SK-N-SH (cell line): ENCODE measurements at regions not wholly inside any gene's neighbourhood (a gene's known extent, or its start where the extent isn't known, plus 50 kb on each side); places are given as distances from the start of the nearest gene placed in this dataset.
"Not testable (repeated sequence)": the region's sequence is repeated elsewhere in the genome, so short reads cannot be mapped to it uniquely, and the experiment has no call there.

ENCODE experiments used
- CTCF ChIA-PET: fragments of 300-600, 350-600 bp; formaldehyde crosslinking; extraction: SDS; loops from one replicate; lab custom pipeline; 2021; lab: Yijun Ruan, JAX
- POLR2A ChIA-PET: fragments of 350-600 bp; sonication (Branson Sonifier 250); formaldehyde crosslinking; extraction: SDS; loops from one replicate; lab custom pipeline; 2020; ENCODE audit warnings: antibody characterized with exemption, inconsistent platforms; lab: Yijun Ruan, JAX
- DNase-seq: peaks from one replicate; pipeline ENCODE4 v3.0.0; 2012
- H2AFZ ChIP-seq: fragments of 200-600 bp; sonication (generic); 2 replicates; pipeline ENCODE4 v1.8.1; 2016; ENCODE audit warnings: antibody characterized with exemption, mild to moderate bottlenecking, low read depth
- H3F3A ChIP-seq: fragments of 200-600 bp; sonication (generic); replicated peaks from 2 replicates; pipeline ENCODE3; 2016; ENCODE audit warnings: antibody characterized with exemption, mild to moderate bottlenecking; ENCODE audit not compliant: insufficient read depth
- H3K27ac ChIP-seq, 2 experiments: fragments of 200-500 bp in 1 of 2; fragments of 200-600 bp in 1 of 2; sonication (Bioruptor generic) in 1 of 2; sonication (generic), shearing (Covaris generic) in 1 of 2; 2 replicates each; pipeline versions ENCODE4 v1.5.1 to v1.6.1; 2014 to 2016; ENCODE audit warnings: low read depth in 2 of 2, inconsistent platforms in 1 of 2, low read length in 1 of 2, mild to moderate bottlenecking in 1 of 2, mixed read lengths in 1 of 2
- H3K27me3 ChIP-seq: fragments of 200-600 bp; sonication (generic), shearing (Covaris generic); 2 replicates; pipeline ENCODE4 v1.6.1; 2016; ENCODE audit warnings: mixed run types; ENCODE audit not compliant: insufficient read depth
- H3K36me3 ChIP-seq, 2 experiments: fragments of 200-500 bp in 1 of 2; fragments of 200-600 bp in 1 of 2; sonication (Bioruptor generic) in 1 of 2; sonication (generic) in 1 of 2; replicated peaks in 1 of 2; 2 replicates each; pipeline versions ENCODE3 to v1.5.1; 2014 to 2016; ENCODE audit warnings: low read length in 1 of 2, mild to moderate bottlenecking in 1 of 2; ENCODE audit not compliant: insufficient read depth in 2 of 2, control insufficient read depth in 1 of 2
- H3K4me1 ChIP-seq, 2 experiments: fragments of 200-500 bp in 1 of 2; fragments of 200-600 bp in 1 of 2; sonication (Bioruptor generic) in 1 of 2; sonication (generic), shearing (Covaris generic) in 1 of 2; 2 replicates each; pipeline versions ENCODE4 v1.5.1 to v1.6.1; 2014 to 2016; ENCODE audit warnings: low read depth in 1 of 2, low read length in 1 of 2, mixed run types in 1 of 2; ENCODE audit not compliant: insufficient read depth in 2 of 2, control insufficient read depth in 1 of 2
- H3K4me2 ChIP-seq: fragments of 200-600 bp; sonication (generic), shearing (Covaris generic); 2 replicates; pipeline ENCODE4 v1.6.1; 2017; ENCODE audit warnings: mixed run types
- H3K4me3 ChIP-seq, 2 experiments: fragments of 200-500 bp in 1 of 2; fragments of 200-600 bp in 1 of 2; sonication (Bioruptor generic) in 1 of 2; sonication (generic), shearing (Covaris generic) in 1 of 2; 2 replicates each; pipeline versions ENCODE4 v1.5.1 to v1.8.1; 2014 to 2016; ENCODE audit warnings: low read depth in 2 of 2, inconsistent platforms in 1 of 2, low read length in 1 of 2, mild to moderate bottlenecking in 1 of 2, mixed read lengths in 1 of 2, moderate library complexity in 1 of 2
- H3K79me2 ChIP-seq: fragments of 200-600 bp; sonication (generic); 2 replicates; pipeline ENCODE4 v1.8.1; 2017; ENCODE audit warnings: mild to moderate bottlenecking; ENCODE audit not compliant: insufficient read depth
- H3K9ac ChIP-seq: fragments of 200-600 bp; sonication (generic); 2 replicates; pipeline ENCODE4 v1.6.1; 2017; ENCODE audit warnings: mixed run types
- H3K9me2 ChIP-seq: fragments of 200-600 bp; sonication (generic); 2 replicates; pipeline ENCODE4 v1.6.1; 2017; ENCODE audit warnings: mixed run types
- H3K9me3 ChIP-seq: fragments of 200-600 bp; sonication (generic); 2 replicates; pipeline ENCODE4 v1.6.1; 2017; ENCODE audit warnings: mixed run types, mild to moderate bottlenecking, moderate library complexity
- H4K20me1 ChIP-seq: fragments of 200-600 bp; sonication (generic); 2 replicates; pipeline ENCODE4 v1.6.1; 2017; ENCODE audit warnings: mild to moderate bottlenecking, mixed run types; ENCODE audit not compliant: insufficient read depth
- EP300 ChIP-seq, 2 experiments: IDR thresholded peaks; 2 replicates each; pipeline versions ENCODE4 v1.4.0 to v1.6.1; 2012; ENCODE audit warnings: borderline replicate concordance in 1 of 2, low read depth in 1 of 2, low read length in 1 of 2
- FOSL2 ChIP-seq: IDR thresholded peaks from 2 replicates; pipeline ENCODE4 v1.4.0; 2012; ENCODE audit warnings: low read depth, mild to moderate bottlenecking, moderate library complexity, borderline replicate concordance
- GATA2 ChIP-seq: sonication (generic); formaldehyde crosslinking; IDR thresholded peaks from 2 replicates; pipeline ENCODE4 v1.5.0; 2020; ENCODE audit warnings: mild to moderate bottlenecking, missing genetic modification reagents
- RCOR1 ChIP-seq: fragments of 150-350 bp; IDR thresholded peaks from 2 replicates; pipeline ENCODE4 v1.6.1; 2017; ENCODE audit warnings: antibody characterized with exemption, low read length
- RFX5 ChIP-seq: IDR thresholded peaks from 2 replicates; pipeline ENCODE4 v1.6.1; 2012; ENCODE audit warnings: mild to moderate bottlenecking, improper control_type of control experiment, low read length
- TCF12 ChIP-seq: IDR thresholded peaks from 2 replicates; pipeline ENCODE4 v1.4.0; 2012
- TEAD4 ChIP-seq: IDR thresholded peaks from 2 replicates; pipeline ENCODE4 v1.4.0; 2012; ENCODE audit warnings: mild to moderate bottlenecking, borderline replicate concordance; ENCODE audit not compliant: insufficient read depth
- WGBS: methylation state at CpG from one replicate; pipeline ENCODE4 v1.1.6; 2017; ENCODE audit warnings: low lambda C conversion rate; 5-methylcytosine and 5-hydroxymethylcytosine counted together
- TF ChIP-seq, protein P1 (sequence below): IDR thresholded peaks from 2 replicates; pipeline ENCODE4 v1.4.0; 2012; ENCODE audit warnings: low read depth, borderline replicate concordance

DNA sequence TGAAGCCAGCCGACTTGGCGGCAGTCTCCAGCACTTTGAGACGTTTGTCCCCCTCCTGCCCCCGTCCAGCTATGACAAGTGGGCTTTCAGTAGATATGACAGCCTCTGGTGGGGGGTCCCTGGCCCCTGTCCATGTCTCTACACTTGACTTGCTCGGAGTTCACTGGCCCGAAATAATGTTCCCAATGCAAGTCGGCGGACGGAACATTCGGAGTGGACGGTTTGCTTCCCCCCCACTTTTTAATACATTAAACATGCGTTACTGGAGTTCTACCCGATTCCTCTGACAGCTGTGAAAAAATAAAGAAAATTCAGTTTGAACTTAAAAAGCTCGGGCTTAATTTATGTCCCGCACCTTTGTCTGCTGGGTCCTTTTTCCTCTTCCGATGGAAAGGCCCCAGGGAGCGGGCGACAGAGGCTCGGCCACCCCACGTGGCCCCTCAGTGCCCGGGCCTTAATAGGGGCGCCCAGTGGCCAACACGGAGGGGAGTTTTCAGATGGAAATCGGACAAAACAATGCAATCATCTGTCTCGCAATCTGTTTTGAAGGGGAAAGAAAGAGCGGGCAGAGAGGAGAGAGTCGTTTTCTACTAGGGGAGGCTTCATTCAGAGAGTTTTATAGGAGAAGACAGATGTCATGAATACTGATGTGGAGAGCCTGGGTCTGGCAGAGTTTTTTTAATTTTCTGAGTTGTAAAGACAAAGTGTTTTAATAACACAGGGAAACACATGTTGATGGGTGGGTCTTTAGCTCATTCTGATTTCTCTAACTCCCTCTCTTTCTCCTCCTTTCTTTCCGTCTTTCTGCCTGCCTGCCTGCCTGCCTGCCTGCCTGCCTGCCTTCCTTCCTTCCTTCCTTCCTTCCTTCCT is 50.2 kb downstream of the SMIM38 start:
- H3F3A ChIP-seq, result no peaks in the 10 kb centered on the region
- no peak for DNase-seq
- H3K36me3 ChIP-seq, result no peaks in the 10 kb centered on the region
- whole genome bisulfite sequencing, result 84% methylated on average over 24 of the region's 28 CpGs
- H3K9me2 ChIP-seq, result no peaks in the 10 kb centered on the region
- no peaks in the 10 kb centered on the region for H3K9me3 ChIP-seq
- TF ChIP-seq GATA2 (CRISPR knock-in tag) (no peak), TEAD4 (no peak), FOSL2 (no peak), EP300 (IDR thresholded peaks at IDR 0.05; ENCODE audit: borderline replicate concordance in 1 of 2, low read depth in 1 of 2, low read length in 1 of 2) (no peak), TCF12 (no peak), RFX5 (no peak), RCOR1 (no peak)
- TF ChIP-seq, protein P1, sequence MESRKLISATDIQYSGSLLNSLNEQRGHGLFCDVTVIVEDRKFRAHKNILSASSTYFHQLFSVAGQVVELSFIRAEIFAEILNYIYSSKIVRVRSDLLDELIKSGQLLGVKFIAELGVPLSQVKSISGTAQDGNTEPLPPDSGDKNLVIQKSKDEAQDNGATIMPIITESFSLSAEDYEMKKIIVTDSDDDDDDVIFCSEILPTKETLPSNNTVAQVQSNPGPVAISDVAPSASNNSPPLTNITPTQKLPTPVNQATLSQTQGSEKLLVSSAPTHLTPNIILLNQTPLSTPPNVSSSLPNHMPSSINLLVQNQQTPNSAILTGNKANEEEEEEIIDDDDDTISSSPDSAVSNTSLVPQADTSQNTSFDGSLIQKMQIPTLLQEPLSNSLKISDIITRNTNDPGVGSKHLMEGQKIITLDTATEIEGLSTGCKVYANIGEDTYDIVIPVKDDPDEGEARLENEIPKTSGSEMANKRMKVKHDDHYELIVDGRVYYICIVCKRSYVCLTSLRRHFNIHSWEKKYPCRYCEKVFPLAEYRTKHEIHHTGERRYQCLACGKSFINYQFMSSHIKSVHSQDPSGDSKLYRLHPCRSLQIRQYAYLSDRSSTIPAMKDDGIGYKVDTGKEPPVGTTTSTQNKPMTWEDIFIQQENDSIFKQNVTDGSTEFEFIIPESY, result no peak
- ChIA-PET CTCF (interaction anchor here (1.7 kb wide), 1 partner anchor 74 kb away, joined by 6 read pairs; no protein-coding TSS in a partner anchor), POLR2A (no interaction called here)
- H3K9ac ChIP-seq, result no peak overlapping the region
- H3K4me3 ChIP-seq, result no peak overlapping the region
- H3K4me1 ChIP-seq, result no peaks in the 10 kb centered on the region; a peak in 2 of 4 replicates
- H2AFZ ChIP-seq, result no peak overlapping the region
- no peak overlapping the region for H3K27ac ChIP-seq
- H3K79me2 ChIP-seq, result no peaks in the 10 kb centered on the region
- no peaks in the 10 kb centered on the region for H3K27me3 ChIP-seq
- H3K4me2 ChIP-seq, result no peak overlapping the region
- H4K20me1 ChIP-seq, result no peaks in the 10 kb centered on the region

DNA sequence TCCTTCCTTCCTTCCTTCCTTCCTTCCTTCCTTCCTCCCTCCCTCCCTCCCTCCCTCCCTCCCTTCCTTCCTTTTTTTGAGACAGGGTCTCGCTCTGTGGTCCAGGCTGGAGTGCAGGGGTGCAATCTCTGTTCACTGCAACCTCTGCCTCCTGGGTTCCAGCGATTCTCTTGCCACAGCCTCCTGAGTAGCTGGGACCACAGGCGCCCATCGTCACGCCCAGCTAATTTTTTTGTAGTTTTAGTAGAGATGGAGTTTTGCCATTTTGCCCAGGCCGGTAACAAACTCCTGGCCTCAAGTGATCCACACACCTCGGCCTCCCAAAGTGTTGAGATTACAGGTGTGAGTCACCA is 50.9 kb downstream of the SMIM38 start:
- H3F3A ChIP-seq, H3K27me3 ChIP-seq, H3K9me3 ChIP-seq, POLR2A ChIA-PET, H3K9me2 ChIP-seq, H3K9ac ChIP-seq, H3K79me2 ChIP-seq, H3K4me3 ChIP-seq, H3K4me1 ChIP-seq, H3K36me3 ChIP-seq, H4K20me1 ChIP-seq, DNase-seq, H3K27ac ChIP-seq, H2AFZ ChIP-seq, H3K4me2 ChIP-seq: not testable (repeated sequence)
- WGBS, result 76% methylated on average over 7 of the region's 7 CpGs
- CTCF ChIA-PET, result interaction anchor here (1.0 kb wide), 1 partner anchor 75 kb away, joined by 4 read pairs; no protein-coding TSS in a partner anchor
